DOHH2 (cell line): ENCODE measurements at regions not wholly inside any gene's neighbourhood (a gene's known extent, or its start where the extent isn't known, plus 50 kb on each side); places are given as distances from the start of the nearest gene placed in this dataset.

Source experiments
- EZH2phosphoT487 ChIP-seq: fragments of 200-600 bp; sonication (generic); IDR thresholded peaks from 2 replicates; pipeline ENCODE4 v1.6.1; 2017; ENCODE audit warnings: borderline replicate concordance, mild to moderate bottlenecking, antibody characterized with exemption, low read length, moderate library complexity, mixed read lengths
- TF ChIP-seq, protein P1 (sequence below): fragments of 200-600 bp; sonication (generic); IDR thresholded peaks from one replicate; pipeline ENCODE4 v1.5.1; 2014; ENCODE audit warnings: antibody characterized with exemption, mild to moderate bottlenecking, low read depth, low read length; ENCODE audit not compliant: poor library complexity, severe bottlenecking

DNA sequence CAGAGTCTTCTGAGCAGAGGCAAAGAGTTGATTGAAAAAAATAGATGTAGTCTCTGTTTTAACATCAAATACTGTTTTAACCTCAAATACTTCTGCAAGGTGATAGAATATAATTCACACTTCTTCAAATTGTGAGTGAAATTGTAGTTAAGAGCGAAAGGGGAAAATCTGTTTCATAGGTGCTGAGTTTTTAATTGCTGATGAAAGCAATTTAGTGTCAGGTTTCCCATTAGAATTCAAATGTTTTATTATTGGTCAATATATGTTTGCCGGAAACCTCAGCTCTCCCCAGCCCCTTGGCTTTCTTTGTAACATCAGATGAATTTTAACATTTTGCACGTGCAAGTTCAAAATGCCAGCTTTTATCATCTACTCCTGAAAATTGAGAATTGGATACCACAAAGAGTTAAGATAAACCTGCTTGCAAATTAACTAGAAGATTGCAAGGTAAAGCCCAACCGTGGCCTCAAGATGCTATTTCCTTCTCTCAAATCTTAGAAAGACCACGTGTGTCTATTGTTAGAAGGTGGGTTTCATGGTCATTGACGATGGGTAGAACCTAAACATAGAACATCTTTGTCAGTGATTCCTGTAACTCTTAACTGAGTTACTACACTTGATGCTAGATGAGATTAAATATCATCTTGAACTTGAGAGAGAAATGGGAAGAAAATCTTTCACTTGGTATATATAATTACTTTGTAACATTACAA, 1824.2 kb upstream of the TENM3 start:
- TF ChIP-seq, protein P1, sequence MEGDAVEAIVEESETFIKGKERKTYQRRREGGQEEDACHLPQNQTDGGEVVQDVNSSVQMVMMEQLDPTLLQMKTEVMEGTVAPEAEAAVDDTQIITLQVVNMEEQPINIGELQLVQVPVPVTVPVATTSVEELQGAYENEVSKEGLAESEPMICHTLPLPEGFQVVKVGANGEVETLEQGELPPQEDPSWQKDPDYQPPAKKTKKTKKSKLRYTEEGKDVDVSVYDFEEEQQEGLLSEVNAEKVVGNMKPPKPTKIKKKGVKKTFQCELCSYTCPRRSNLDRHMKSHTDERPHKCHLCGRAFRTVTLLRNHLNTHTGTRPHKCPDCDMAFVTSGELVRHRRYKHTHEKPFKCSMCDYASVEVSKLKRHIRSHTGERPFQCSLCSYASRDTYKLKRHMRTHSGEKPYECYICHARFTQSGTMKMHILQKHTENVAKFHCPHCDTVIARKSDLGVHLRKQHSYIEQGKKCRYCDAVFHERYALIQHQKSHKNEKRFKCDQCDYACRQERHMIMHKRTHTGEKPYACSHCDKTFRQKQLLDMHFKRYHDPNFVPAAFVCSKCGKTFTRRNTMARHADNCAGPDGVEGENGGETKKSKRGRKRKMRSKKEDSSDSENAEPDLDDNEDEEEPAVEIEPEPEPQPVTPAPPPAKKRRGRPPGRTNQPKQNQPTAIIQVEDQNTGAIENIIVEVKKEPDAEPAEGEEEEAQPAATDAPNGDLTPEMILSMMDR, result no peak
- TF ChIP-seq EZH2phosphoT487, result no peak
